Fibroblast of lung (primary cell): ENCODE measurements at regions not wholly inside any gene's neighbourhood (a gene's known extent, or its start where the extent isn't known, plus 50 kb on each side); places are given as distances from the start of the nearest gene placed in this dataset.

Experiments
- DNase-seq, 2 donors: peaks; one replicate each; pipeline versions ENCODE4 v3.0.0 to v3.0.0-alpha.2; 2010; ENCODE audit warnings: low read depth in 2 of 2
- H2AFZ ChIP-seq: 2 replicates; pipeline ENCODE4 v1.5.1; 2012; ENCODE audit warnings: low read length, control low read depth, inconsistent platforms
- H3K27ac ChIP-seq: 2 replicates; pipeline ENCODE4 v1.5.1; 2011; ENCODE audit warnings: low read length, control low read depth; ENCODE audit not compliant: insufficient read depth
- H3K27me3 ChIP-seq: 2 replicates; pipeline ENCODE4 v1.5.1; 2011; ENCODE audit warnings: mild to moderate bottlenecking, low read length; ENCODE audit not compliant: control insufficient read depth, insufficient read depth
- H3K36me3 ChIP-seq: 2 replicates; pipeline ENCODE4 v1.5.1; 2011; ENCODE audit warnings: low read length; ENCODE audit not compliant: control insufficient read depth, insufficient read depth
- H3K4me1 ChIP-seq: 2 replicates; pipeline ENCODE4 v1.5.1; 2011; ENCODE audit warnings: low read length; ENCODE audit not compliant: control insufficient read depth, insufficient read depth; ENCODE audit errors: extremely low read depth
- H3K4me2 ChIP-seq: 2 replicates; pipeline ENCODE4 v1.5.1; 2011; ENCODE audit warnings: low read length, control low read depth; ENCODE audit not compliant: insufficient read depth; ENCODE audit errors: extremely low read depth
- H3K4me3 ChIP-seq, 4 experiments: fragments of 200-600 bp in 1 of 4; sonication (generic) in 1 of 4; replicated peaks in 1 of 4; 2 replicates each; pipeline ENCODE4 v1.5.1; 2011 to 2016; ENCODE audit warnings: low read length in 4 of 4, low read depth in 3 of 4, mild to moderate bottlenecking in 3 of 4, control low read depth in 2 of 4, inconsistent platforms in 1 of 4, mixed read lengths in 1 of 4; ENCODE audit not compliant: insufficient read depth in 1 of 4; ENCODE audit errors: control extremely low read depth in 1 of 4
- H3K79me2 ChIP-seq: 2 replicates; pipeline ENCODE4 v1.5.1; 2012; ENCODE audit warnings: mild to moderate bottlenecking, low read length, inconsistent platforms; ENCODE audit not compliant: control insufficient read depth, insufficient read depth
- H3K9ac ChIP-seq: 2 replicates; pipeline ENCODE4 v1.5.1; 2011; ENCODE audit warnings: mild to moderate bottlenecking, low read length, control low read depth; ENCODE audit not compliant: insufficient read depth
- H3K9me3 ChIP-seq: 2 replicates; pipeline ENCODE4 v1.5.1; 2012; ENCODE audit warnings: low read depth, low read length; ENCODE audit not compliant: control insufficient read depth, insufficient read depth
- H4K20me1 ChIP-seq: 2 replicates; pipeline ENCODE4 v1.5.1; 2011; ENCODE audit warnings: low read length; ENCODE audit not compliant: control insufficient read depth, insufficient read depth; ENCODE audit errors: extremely low read depth
- CTCF ChIP-seq, 2 donors: IDR thresholded peaks in 1 of 2; conservative IDR thresholded peaks in 1 of 2; 1 replicate in 1 of 2; 2 replicates in 1 of 2; pipeline ENCODE4 v1.5.1; 2011 to 2012; ENCODE audit warnings: low read length in 2 of 2, control low read depth in 1 of 2, inconsistent platforms in 1 of 2, low read depth in 1 of 2, mild to moderate bottlenecking in 1 of 2
- EZH2 ChIP-seq: IDR thresholded peaks from 2 replicates; pipeline ENCODE4 v1.5.1; 2012; ENCODE audit warnings: low read length, control low read depth, mild to moderate bottlenecking; ENCODE audit errors: missing control alignments

- Histone ChIP-seq H3K27me3 (no peaks in the 10 kb centered on the region), H2AFZ (no peak overlapping the region), H3K27ac (no peak overlapping the region), H3K4me2 (no peak overlapping the region), H3K9ac (no peak overlapping the region), H3K4me3 (no peak overlapping the region), H3K4me1 (no peaks in the 10 kb centered on the region), H4K20me1 (no peaks in the 10 kb centered on the region), H3K79me2 (no peaks in the 10 kb centered on the region), H3K36me3 (no peaks in the 10 kb centered on the region), H3K9me3 (no peaks in the 10 kb centered on the region)
- no peak for DNase-seq
- no peak for TF ChIP-seq EZH2
- no peak for TF ChIP-seq CTCF (conservative IDR thresholded peaks at IDR 0.05 in 1 of 2, IDR thresholded peaks at IDR 0.05 in 1 of 2; ENCODE audit: low read depth in 1 of 2, low read length in 2 of 2)
These were observed 271.3 kb downstream of the DKK2 start for GRCh38 chr4:106764774-106765173.

- Histone ChIP-seq H3K9me3 (no peaks in the 10 kb centered on the region), H4K20me1 (no peaks in the 10 kb centered on the region), H3K27ac (no peak overlapping the region), H3K4me3 (no peak overlapping the region), H3K36me3 (no peaks in the 10 kb centered on the region), H2AFZ (no peak overlapping the region), H3K79me2 (no peaks in the 10 kb centered on the region), H3K4me2 (no peak overlapping the region), H3K4me1 (no peaks in the 10 kb centered on the region), H3K27me3 (no peaks in the 10 kb centered on the region), H3K9ac (no peak overlapping the region)
- peak; percentile 6 for DNase-seq
- TF ChIP-seq CTCF (conservative IDR thresholded peaks at IDR 0.05 in 1 of 2, IDR thresholded peaks at IDR 0.05 in 1 of 2; ENCODE audit: low read depth in 1 of 2, low read length in 2 of 2) (no peak), EZH2 (no peak)
These were observed 273.3 kb downstream of the DKK2 start for GRCh38 chr4:106762666-106763443.

GRCh38 chr4:106753426-106753825 lies 282.7 kb downstream of the DKK2 start:
- no peaks in the 10 kb centered on the region for H3K4me1 ChIP-seq
- H3K36me3 ChIP-seq, result no peaks in the 10 kb centered on the region
- H4K20me1 ChIP-seq, result no peaks in the 10 kb centered on the region
- H3K4me2 ChIP-seq, result no peak overlapping the region
- H3K4me3 ChIP-seq, result no peak overlapping the region
- TF ChIP-seq EZH2, result no peak
- no peak for TF ChIP-seq CTCF (conservative IDR thresholded peaks at IDR 0.05 in 1 of 2, IDR thresholded peaks at IDR 0.05 in 1 of 2; ENCODE audit: low read depth in 1 of 2, low read length in 2 of 2)
- H3K27ac ChIP-seq, result no peak overlapping the region
- H2AFZ ChIP-seq, result no peak overlapping the region
- H3K79me2 ChIP-seq, result no peaks in the 10 kb centered on the region
- H3K27me3 ChIP-seq, result no peaks in the 10 kb centered on the region
- H3K9ac ChIP-seq, result no peak overlapping the region
- no peaks in the 10 kb centered on the region for H3K9me3 ChIP-seq
- no peak for DNase-seq
